ENCODE measurements at regions not wholly inside any gene's neighbourhood (a gene's known extent, or its start where the extent isn't known, plus 50 kb on each side); places are given as distances from the start of the nearest gene placed in this dataset.

DNA sequence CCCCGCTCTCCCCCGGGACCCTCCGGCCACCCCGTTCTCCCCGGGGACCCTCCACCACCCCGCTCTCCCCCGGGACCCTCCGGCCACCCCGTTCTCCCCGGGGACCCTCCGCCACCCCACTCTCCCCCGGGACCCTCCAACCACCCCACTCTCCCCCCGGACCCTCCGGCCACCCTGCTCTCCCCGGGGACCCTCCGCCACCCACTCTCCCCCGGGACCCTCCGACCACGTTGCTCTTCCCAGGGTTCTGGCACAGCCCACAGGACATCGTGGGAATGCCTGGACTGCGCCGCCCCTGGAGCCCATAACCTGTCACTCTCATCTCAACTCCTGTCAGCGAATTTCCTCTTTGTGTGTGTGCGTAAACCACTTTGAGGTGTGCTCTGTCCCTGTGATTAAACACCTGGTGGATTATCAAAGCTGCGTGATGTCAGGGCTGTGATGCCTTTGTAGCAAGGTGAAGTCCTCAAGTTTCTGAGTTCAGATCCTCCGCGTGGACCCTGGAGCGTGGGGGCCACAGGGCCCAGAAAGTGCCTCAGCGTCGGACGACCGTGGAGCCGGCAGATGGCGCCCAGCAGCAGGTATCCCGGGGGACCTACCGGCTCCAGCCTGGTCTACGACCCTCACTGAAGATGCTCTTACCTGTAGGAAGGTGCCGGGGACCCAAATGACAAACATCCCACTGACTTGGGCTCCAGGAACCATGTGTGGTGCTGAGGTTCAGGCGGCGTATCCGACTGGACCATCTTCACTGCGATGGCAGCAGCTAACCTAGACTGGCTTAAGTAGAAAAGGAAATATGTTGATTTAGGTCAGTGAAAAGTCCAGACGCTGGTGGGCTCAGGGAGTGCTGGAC is 63.2 kb upstream of the GALNT9 start:
- DNase-seq, result no peak
- H3K27ac ChIP-seq, result no peak overlapping the region
- TF ChIP-seq, protein P1, sequence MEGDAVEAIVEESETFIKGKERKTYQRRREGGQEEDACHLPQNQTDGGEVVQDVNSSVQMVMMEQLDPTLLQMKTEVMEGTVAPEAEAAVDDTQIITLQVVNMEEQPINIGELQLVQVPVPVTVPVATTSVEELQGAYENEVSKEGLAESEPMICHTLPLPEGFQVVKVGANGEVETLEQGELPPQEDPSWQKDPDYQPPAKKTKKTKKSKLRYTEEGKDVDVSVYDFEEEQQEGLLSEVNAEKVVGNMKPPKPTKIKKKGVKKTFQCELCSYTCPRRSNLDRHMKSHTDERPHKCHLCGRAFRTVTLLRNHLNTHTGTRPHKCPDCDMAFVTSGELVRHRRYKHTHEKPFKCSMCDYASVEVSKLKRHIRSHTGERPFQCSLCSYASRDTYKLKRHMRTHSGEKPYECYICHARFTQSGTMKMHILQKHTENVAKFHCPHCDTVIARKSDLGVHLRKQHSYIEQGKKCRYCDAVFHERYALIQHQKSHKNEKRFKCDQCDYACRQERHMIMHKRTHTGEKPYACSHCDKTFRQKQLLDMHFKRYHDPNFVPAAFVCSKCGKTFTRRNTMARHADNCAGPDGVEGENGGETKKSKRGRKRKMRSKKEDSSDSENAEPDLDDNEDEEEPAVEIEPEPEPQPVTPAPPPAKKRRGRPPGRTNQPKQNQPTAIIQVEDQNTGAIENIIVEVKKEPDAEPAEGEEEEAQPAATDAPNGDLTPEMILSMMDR (IDR thresholded peaks at IDR 0.05), result no peak
- TF ChIP-seq POLR2A (IDR thresholded peaks at IDR 0.05), result no peak
- intact Hi-C loops (cut with DNase I; ENCODE audit: low total_unique reads), result no loop called here
- no peak overlapping the region for H3K4me3 ChIP-seq
- H3K4me1 ChIP-seq, result no peaks in the 10 kb centered on the region
- WGBS, 2 donors, result 71 to 77% methylated on average over 2 to 31 of the region's 43 CpGs
- no peaks in the 10 kb centered on the region for H3K36me3 ChIP-seq (ENCODE audit: low read depth, missing control alignments)
- no peaks in the 10 kb centered on the region for H3K27me3 ChIP-seq
- H3K9me3 ChIP-seq, result no peaks in the 10 kb centered on the region

DNA sequence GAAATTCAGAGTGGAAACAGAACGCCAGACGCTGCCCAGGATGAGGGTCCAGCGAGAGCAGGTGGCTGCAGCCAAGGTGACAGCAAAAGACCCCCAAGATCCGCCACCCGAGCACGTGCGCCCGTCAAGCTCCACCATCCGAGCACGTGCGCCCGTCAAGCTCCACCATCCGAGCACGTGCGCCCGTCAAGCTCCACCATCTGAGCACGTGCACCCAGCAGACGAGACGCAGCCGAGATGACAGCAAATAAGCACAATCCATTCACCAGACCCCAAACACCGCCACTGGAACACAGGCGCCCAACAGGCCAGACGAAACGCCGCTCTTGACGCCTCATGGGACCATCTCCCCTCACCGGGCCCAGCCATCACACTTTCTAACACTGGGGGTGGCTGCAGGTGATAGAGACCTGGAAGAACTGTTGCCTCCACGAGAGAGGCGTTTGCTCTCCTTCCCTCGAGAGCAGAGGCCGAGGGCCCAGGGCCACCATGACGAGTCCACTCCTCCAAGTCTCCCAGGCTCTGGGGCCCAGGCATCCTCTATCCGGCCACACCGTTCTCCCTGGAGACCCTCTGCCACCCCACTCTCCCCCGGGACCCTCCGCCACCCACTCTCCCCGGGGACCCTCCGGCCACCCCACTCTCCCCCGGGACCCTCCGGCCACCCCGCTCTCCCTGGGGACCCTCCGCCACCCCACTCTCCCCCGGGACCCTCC is 62.1 kb upstream of the GALNT9 start:
- no peak for DNase-seq
- WGBS, 2 donors, result 90 to 96% methylated on average over 42 to 43 of the region's 43 CpGs
- Histone ChIP-seq H3K36me3 (ENCODE audit: low read depth, missing control alignments) (no peaks in the 10 kb centered on the region), H3K4me1 (no peaks in the 10 kb centered on the region), H3K27ac (no peak overlapping the region), H3K4me3 (no peak overlapping the region), H3K27me3 (no peaks in the 10 kb centered on the region), H3K9me3 (no peaks in the 10 kb centered on the region)
- TF ChIP-seq, protein P1 (IDR thresholded peaks at IDR 0.05), result no peak
- no peak for TF ChIP-seq POLR2A (IDR thresholded peaks at IDR 0.05)
- intact Hi-C loops (cut with DNase I; ENCODE audit: low total_unique reads), result no loop called here

DNA sequence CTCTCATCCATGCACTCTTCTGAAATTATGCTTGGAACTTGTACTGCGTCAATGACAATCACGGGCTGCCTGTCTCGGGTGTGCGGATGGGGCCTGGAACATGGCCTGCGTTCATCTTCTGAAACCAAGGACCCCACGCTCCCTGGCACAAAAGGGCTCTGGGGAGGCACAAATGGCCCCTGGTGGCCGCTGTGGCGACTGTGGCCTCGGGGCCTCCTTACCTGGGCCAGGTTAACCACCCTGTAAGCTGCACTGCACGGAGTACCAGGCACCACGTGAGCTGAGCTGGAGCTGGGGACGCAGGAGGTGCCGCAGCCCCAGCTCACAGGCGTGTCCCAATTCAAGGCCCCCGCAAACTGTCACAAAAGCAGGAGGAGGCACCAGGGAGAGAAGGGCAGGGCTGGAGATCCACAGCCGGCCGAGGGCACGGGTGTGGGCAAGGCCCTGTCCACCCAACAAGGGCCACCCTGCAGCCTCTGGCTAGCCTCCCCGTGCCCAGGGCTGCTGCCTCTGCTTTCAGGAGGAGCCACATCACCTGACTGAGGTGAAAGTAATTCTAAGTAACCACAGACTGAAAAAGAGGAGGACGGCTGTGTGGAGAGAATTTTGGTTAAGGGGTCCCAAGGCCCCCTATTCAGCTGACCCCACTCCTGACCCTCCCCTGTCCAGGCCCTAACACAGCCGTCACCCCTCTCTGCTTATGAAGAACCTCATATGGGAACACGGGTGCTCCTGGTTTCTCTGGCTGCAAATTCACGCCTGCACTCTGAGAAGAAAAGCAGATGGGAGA is 61.1 kb upstream of the GALNT9 start:
- Histone ChIP-seq H3K4me3 (no peak overlapping the region), H3K27me3 (no peaks in the 10 kb centered on the region), H3K9me3 (no peaks in the 10 kb centered on the region), H3K4me1 (no peaks in the 10 kb centered on the region), H3K36me3 (ENCODE audit: low read depth, missing control alignments) (no peaks in the 10 kb centered on the region), H3K27ac (no peak overlapping the region)
- intact Hi-C loops (cut with DNase I; ENCODE audit: low total_unique reads), result no loop called here
- DNase-seq, result no peak
- WGBS, 2 donors, result 89 to 94% methylated on average over 8 to 23 of the region's 23 CpGs
- no peak for TF ChIP-seq POLR2A (IDR thresholded peaks at IDR 0.05)
- TF ChIP-seq, protein P1 (IDR thresholded peaks at IDR 0.05), result no peak

DNA sequence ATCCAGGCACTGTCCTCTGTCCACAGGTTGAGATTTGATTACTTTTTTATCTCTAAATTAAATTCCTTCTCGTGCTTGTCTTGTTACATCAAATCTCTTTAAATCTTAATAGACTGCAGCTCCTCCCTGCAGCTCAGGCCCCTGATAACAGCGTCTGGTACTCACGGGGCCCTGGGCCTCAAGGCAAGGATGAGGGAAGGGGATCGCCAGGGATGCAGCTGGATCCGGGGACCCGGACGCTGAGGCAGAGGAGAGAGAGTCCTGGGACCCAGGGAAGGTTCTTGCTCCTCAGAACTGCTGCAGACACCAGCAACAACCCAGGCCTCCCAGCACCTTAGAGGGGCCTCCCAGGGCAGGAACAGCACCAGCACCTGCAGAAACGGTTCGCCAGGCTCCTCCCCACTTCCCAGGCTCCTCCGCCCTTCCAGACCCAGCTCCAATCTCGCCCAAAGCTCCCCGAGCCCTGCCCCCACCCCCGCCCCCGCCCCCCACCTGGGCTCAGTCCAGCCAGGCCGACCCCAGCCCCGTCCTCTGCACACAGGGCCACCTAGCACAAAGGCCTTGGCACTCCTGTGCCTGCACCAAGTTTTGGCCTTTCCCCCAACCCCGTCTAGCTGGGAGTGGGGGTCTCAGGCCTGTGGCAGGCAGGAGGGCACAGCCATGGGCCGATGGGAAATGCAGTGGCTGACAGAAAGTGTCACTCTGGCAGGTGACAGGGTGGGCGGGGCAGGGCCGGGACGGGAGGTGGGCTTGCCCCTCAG is 60.3 kb upstream of the GALNT9 start:
- TF ChIP-seq POLR2A (IDR thresholded peaks at IDR 0.05), result no peak
- Histone ChIP-seq H3K4me1 (no peaks in the 10 kb centered on the region), H3K27me3 (no peaks in the 10 kb centered on the region), H3K4me3 (no peak overlapping the region), H3K36me3 (ENCODE audit: low read depth, missing control alignments) (no peaks in the 10 kb centered on the region), H3K9me3 (no peaks in the 10 kb centered on the region), H3K27ac (no peak overlapping the region)
- intact Hi-C loops (cut with DNase I; ENCODE audit: low total_unique reads), result no loop called here
- no peak for DNase-seq
- 52 to 58% methylated on average over 13 to 21 of the region's 21 CpGs for WGBS, 2 donors
